ENCODE measurements at regions not wholly inside any gene's neighbourhood (a gene's known extent, or its start where the extent isn't known, plus 50 kb on each side); places are given as distances from the start of the nearest gene placed in this dataset.
"Not testable (repeated sequence)": the region's sequence is repeated elsewhere in the genome, so short reads cannot be mapped to it uniquely, and the experiment has no call there.

GRCh38 chr12:87405918-87406317 is 623.3 kb downstream of the C12orf50 start:
- Histone ChIP-seq H3K4me2 (ENCODE audit: insufficient read depth, low read length) (no peak overlapping the region), H3K9me3 (replicated peaks; ENCODE audit: control insufficient read depth, insufficient read depth, low read length) (no peaks in the 10 kb centered on the region), H3K36me3 (ENCODE audit: control insufficient read depth in 2 of 2, extremely low read depth in 1 of 2, insufficient read depth in 2 of 2, low read length in 2 of 2) (no peaks in the 10 kb centered on the region), H3K4me1 (ENCODE audit: control insufficient read depth, extremely low read depth, insufficient read depth, low read length) (no peaks in the 10 kb centered on the region), H3K27me3 (ENCODE audit: control insufficient read depth in 2 of 2, insufficient read depth in 2 of 2, low read length in 2 of 2) (no peaks in the 10 kb centered on the region), H3K9ac (replicated peaks; ENCODE audit: extremely low read depth, insufficient read depth, low read length) (no peak overlapping the region), H3K4me3 (replicated peaks in 1 of 3; ENCODE audit: insufficient read depth in 1 of 3, low read depth in 1 of 3, low read length in 3 of 3) (no peak overlapping the region), H3K9me1 (replicated peaks; ENCODE audit: control insufficient read depth, extremely low read depth, insufficient read depth, low read length) (no peaks in the 10 kb centered on the region), H3K79me2 (ENCODE audit: control insufficient read depth, insufficient read depth, low read length) (no peaks in the 10 kb centered on the region), H2AFZ (ENCODE audit: low read depth, low read length) (no peak overlapping the region), H3K27ac (ENCODE audit: insufficient read depth, low read depth, low read length) (no peak overlapping the region), H4K20me1 (replicated peaks; ENCODE audit: control insufficient read depth, extremely low read depth, insufficient read depth, low read length) (no peaks in the 10 kb centered on the region)
- ChIA-PET POLR2A (no interaction called here), CTCF (no interaction called here)
- no peak for TF ChIP-seq POLR2AphosphoS5 (IDR thresholded peaks at IDR 0.05; ENCODE audit: insufficient read depth, low read depth, low read length)
- TF ChIP-seq POLR2A (IDR thresholded peaks at IDR 0.05; ENCODE audit: low read depth, low read length), result no peak
- no peak for TF ChIP-seq CTCF (IDR thresholded peaks at IDR 0.05; ENCODE audit: extremely low read depth in 1 of 2, insufficient read depth in 1 of 2, low read depth in 1 of 2, low read length in 2 of 2)
- TF ChIP-seq GATA2 (IDR thresholded peaks at IDR 0.05; ENCODE audit: insufficient read depth, insufficient read length, low read depth, low read length), result no peak
- no peak for TF ChIP-seq EZH2 (IDR thresholded peaks at IDR 0.05; ENCODE audit: borderline replicate concordance, low read depth, low read length, severe bottlenecking)
- no peak for TF ChIP-seq FOS (IDR thresholded peaks at IDR 0.05; ENCODE audit: borderline replicate concordance, insufficient read depth, low read length)
- BruUV-seq (replicated peaks), result no TSS peak
- intact Hi-C loops (cut with micrococcal nuclease) (no loop called here), dilution Hi-C loops (cut with MboI; ENCODE audit: extremely low pct_ligation_motif_present, low sequenced_read_pairs) (no loop called here)
- no peak for DNase-seq (ENCODE audit: low read depth, low spot score)
- FAIRE-seq, result no peak

GRCh38 chr12:87394168-87394567 is 635.0 kb downstream of the C12orf50 start:
- H3K9me1 ChIP-seq (replicated peaks; ENCODE audit: control insufficient read depth, extremely low read depth, insufficient read depth, low read length); H3K27ac ChIP-seq (ENCODE audit: insufficient read depth, low read depth, low read length); BruUV-seq (replicated peaks); H3K27me3 ChIP-seq (ENCODE audit: control insufficient read depth in 2 of 2, insufficient read depth in 2 of 2, low read length in 2 of 2); H3K4me2 ChIP-seq (ENCODE audit: insufficient read depth, low read length); H3K36me3 ChIP-seq (ENCODE audit: control insufficient read depth in 2 of 2, extremely low read depth in 1 of 2, insufficient read depth in 2 of 2, low read length in 2 of 2); dilution Hi-C loops (cut with MboI; ENCODE audit: extremely low pct_ligation_motif_present, low sequenced_read_pairs); H3K4me3 ChIP-seq (replicated peaks in 1 of 3; ENCODE audit: insufficient read depth in 1 of 3, low read depth in 1 of 3, low read length in 3 of 3); H3K9me3 ChIP-seq (replicated peaks; ENCODE audit: control insufficient read depth, insufficient read depth, low read length); POLR2A ChIA-PET; H3K9ac ChIP-seq (replicated peaks; ENCODE audit: extremely low read depth, insufficient read depth, low read length); intact Hi-C loops (cut with micrococcal nuclease); H3K4me1 ChIP-seq (ENCODE audit: control insufficient read depth, extremely low read depth, insufficient read depth, low read length); H2AFZ ChIP-seq (ENCODE audit: low read depth, low read length); CTCF ChIA-PET; DNase-seq (ENCODE audit: low read depth, low spot score); H4K20me1 ChIP-seq (replicated peaks; ENCODE audit: control insufficient read depth, extremely low read depth, insufficient read depth, low read length); H3K79me2 ChIP-seq (ENCODE audit: control insufficient read depth, insufficient read depth, low read length); FAIRE-seq: not testable (repeated sequence)

Data from endothelial cell of umbilical vein (primary cell).